ENCODE measurements at regions not wholly inside any gene's neighbourhood (a gene's known extent, or its start where the extent isn't known, plus 50 kb on each side); places are given as distances from the start of the nearest gene placed in this dataset.

DNA sequence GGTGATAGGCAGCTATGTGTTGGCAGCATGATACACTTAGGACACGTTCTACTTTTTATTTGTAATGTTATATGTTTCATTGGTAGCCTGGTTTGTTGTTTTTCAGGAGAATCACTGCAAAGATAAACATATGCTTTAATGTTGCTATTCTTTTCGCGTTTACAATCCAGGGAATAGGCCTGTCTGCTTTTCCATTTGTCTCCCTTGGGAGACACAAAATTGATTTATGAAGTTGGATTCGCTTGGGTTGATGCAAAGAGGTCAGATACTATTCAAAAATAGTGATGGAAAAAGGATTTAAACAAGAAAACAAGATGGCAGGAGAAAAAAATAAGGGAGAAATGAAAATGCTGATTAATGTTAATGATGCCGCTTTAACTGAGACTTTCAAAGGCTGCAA is 179.5 kb upstream of the SOX4 start:
- no peak for DNase-seq
- ChIA-PET POLR2A (no interaction called here), CTCF (interaction anchor here (2.1 kb wide), 1 partner anchor 15 kb away, joined by 6 read pairs; no protein-coding TSS in a partner anchor)
- 85% methylated on average over 3 of the region's 5 CpGs for WGBS (ENCODE audit: insufficient coverage)
- no peak overlapping the region for H3K4me3 ChIP-seq (ENCODE audit: control insufficient read depth in 1 of 7, extremely low read depth in 1 of 7, insufficient read depth in 4 of 7, low read depth in 2 of 7, low read length in 6 of 7)
- no peak overlapping the region for H3K27ac ChIP-seq (ENCODE audit: insufficient read depth in 1 of 2, low read depth in 1 of 2, low read length in 2 of 2, poor library complexity in 1 of 2, severe bottlenecking in 2 of 2)
- no peaks in the 10 kb centered on the region for H3K36me3 ChIP-seq (ENCODE audit: control insufficient read depth in 4 of 4, insufficient read depth in 4 of 4, low read length in 3 of 4)
- H3K9me3 ChIP-seq (ENCODE audit: control extremely low read depth in 1 of 5, control insufficient read depth in 4 of 5, insufficient read depth in 2 of 5, low read depth in 1 of 5, low read length in 4 of 5): peaks cover 0 to 3% (median 0%) of the 10 kb centered on the region in 5 experiments
- H3K4me1 ChIP-seq (ENCODE audit: control extremely low read depth in 1 of 4, control insufficient read depth in 4 of 4, insufficient read depth in 4 of 4, low read length in 3 of 4): no peaks in the 10 kb centered on the region
- H3K27me3 ChIP-seq (replicated peaks in 2 of 5; ENCODE audit: control insufficient read depth in 4 of 5, insufficient read depth in 5 of 5, low read length in 4 of 5): no peaks in the 10 kb centered on the region

DNA sequence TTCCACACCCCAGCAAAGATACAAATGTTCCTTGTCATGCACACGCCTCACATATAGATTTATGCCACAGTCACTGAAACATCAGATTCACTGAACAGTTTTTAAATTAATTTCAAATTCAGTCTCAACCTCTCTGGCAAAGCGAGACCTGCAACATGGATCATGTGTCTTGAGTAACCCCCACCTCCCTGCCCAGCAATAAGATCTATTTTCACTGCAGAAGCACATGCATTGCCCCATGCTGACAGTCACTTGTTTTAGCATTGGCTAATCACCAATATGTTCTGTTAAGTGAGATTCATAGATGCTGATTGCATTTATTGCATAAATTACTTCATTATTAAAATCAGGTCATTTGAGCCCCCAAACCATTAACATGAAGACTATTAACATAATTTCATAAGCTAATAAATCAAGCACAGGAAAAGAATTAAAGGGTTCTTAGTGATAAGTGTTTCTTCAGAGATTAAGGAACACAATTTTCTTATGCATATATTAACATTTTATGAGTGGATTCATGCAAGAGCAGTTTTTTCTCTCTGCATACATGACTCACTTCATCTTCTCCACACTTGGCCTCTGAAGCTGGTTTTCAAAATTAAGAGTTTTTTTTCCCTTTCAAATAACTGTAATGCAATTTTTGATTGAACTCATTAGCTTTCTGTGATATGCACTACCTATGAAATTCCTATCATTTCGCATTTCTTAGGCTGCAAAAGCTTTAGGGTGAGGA is 173.2 kb upstream of the SOX4 start:
- H3K36me3 ChIP-seq (ENCODE audit: control insufficient read depth in 4 of 4, insufficient read depth in 4 of 4, low read length in 3 of 4): no peaks in the 10 kb centered on the region
- H3K9me3 ChIP-seq (ENCODE audit: control extremely low read depth in 1 of 5, control insufficient read depth in 4 of 5, insufficient read depth in 2 of 5, low read depth in 1 of 5, low read length in 4 of 5): no peaks in the 10 kb centered on the region
- H3K4me1 ChIP-seq (ENCODE audit: control extremely low read depth in 1 of 4, control insufficient read depth in 4 of 4, insufficient read depth in 4 of 4, low read length in 3 of 4): no peaks in the 10 kb centered on the region
- no peaks in the 10 kb centered on the region for H3K27me3 ChIP-seq (replicated peaks in 2 of 5; ENCODE audit: control insufficient read depth in 4 of 5, insufficient read depth in 5 of 5, low read length in 4 of 5)
- CTCF ChIA-PET: no interaction called here
- H3K4me3 ChIP-seq (ENCODE audit: control insufficient read depth in 1 of 7, extremely low read depth in 1 of 7, insufficient read depth in 4 of 7, low read depth in 2 of 7, low read length in 6 of 7): no peak overlapping the region
- WGBS (ENCODE audit: insufficient coverage): 86% methylated on average over 2 of the region's 3 CpGs
- DNase-seq: no peak
- no peak overlapping the region for H3K27ac ChIP-seq (ENCODE audit: insufficient read depth in 1 of 2, low read depth in 1 of 2, low read length in 2 of 2, poor library complexity in 1 of 2, severe bottlenecking in 2 of 2)
- POLR2A ChIA-PET: no interaction called here

DNA sequence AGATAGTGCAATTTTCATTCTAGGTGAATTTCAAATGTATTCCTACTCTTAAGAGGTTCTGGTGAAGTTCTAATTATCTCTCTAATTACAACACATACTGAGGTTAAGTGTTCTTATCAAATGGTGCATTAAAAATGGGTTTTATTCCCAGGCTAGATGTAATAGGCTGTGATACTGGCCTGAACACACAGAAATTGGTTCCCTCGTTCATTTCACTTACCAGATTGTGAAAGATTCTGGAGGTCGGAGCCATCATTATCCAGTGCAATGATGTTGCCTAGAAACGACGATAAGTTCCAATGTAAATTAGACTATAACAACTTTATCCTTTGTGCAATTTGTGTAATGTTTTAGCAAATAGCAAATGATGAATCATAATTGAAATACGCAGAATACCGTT is 172.6 kb upstream of the SOX4 start:
- Histone ChIP-seq H3K9me3 (ENCODE audit: control extremely low read depth in 1 of 5, control insufficient read depth in 4 of 5, insufficient read depth in 2 of 5, low read depth in 1 of 5, low read length in 4 of 5) (no peaks in the 10 kb centered on the region), H3K4me3 (ENCODE audit: control insufficient read depth in 1 of 7, extremely low read depth in 1 of 7, insufficient read depth in 4 of 7, low read depth in 2 of 7, low read length in 6 of 7) (no peak overlapping the region), H3K4me1 (ENCODE audit: control extremely low read depth in 1 of 4, control insufficient read depth in 4 of 4, insufficient read depth in 4 of 4, low read length in 3 of 4) (no peaks in the 10 kb centered on the region), H3K27me3 (replicated peaks in 2 of 5; ENCODE audit: control insufficient read depth in 4 of 5, insufficient read depth in 5 of 5, low read length in 4 of 5) (no peaks in the 10 kb centered on the region), H3K27ac (ENCODE audit: insufficient read depth in 1 of 2, low read depth in 1 of 2, low read length in 2 of 2, poor library complexity in 1 of 2, severe bottlenecking in 2 of 2) (no peak overlapping the region), H3K36me3 (ENCODE audit: control insufficient read depth in 4 of 4, insufficient read depth in 4 of 4, low read length in 3 of 4) (no peaks in the 10 kb centered on the region)
- ChIA-PET CTCF (no interaction called here), POLR2A (no interaction called here)
- WGBS (ENCODE audit: insufficient coverage): 92% methylated on average over 5 of the region's 6 CpGs
- no peak for DNase-seq

DNA sequence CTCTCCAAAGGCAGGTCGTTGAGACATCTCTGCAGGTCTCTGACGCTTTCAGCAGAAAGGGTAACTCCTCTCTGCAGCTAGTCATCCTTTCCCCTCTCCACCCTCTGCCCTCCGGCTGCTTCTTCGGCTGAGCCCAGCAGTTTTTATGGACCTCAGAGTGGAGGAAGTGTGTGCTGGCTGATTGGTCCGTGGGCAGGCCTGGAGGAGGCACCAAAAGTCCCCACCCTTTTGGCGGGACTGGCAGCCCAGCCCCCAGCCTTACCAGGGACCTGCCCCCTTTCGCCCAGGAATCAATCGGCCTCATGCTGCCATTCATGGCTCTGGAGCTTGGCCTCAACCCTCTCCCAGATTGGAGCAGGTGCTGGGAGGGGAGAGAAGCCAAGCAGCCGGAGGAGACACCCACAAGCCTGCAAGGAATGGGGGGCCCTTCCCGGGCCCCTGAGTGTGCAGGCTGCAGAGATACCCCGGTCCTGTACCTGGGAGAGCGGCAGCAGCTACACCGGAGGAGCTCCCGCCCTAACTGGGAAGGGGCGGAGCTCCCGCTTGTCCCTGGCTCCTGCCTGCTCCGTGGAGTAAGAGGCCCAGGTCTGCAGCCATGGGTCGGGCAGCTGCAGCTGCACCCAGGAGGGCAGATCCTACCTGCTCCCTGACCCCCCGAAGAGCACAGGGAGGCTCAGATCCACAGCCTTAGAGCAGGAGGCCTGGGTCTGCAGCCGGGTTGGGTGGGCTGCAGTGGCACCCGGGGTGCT is 170.3 kb upstream of the SOX4 start:
- DNase-seq: no peak
- Histone ChIP-seq H3K36me3 (ENCODE audit: control insufficient read depth in 4 of 4, insufficient read depth in 4 of 4, low read length in 3 of 4) (no peaks in the 10 kb centered on the region), H3K27ac (ENCODE audit: insufficient read depth in 1 of 2, low read depth in 1 of 2, low read length in 2 of 2, poor library complexity in 1 of 2, severe bottlenecking in 2 of 2) (no peak overlapping the region), H3K27me3 (replicated peaks in 2 of 5; ENCODE audit: control insufficient read depth in 4 of 5, insufficient read depth in 5 of 5, low read length in 4 of 5) (no peaks in the 10 kb centered on the region), H3K9me3 (ENCODE audit: control extremely low read depth in 1 of 5, control insufficient read depth in 4 of 5, insufficient read depth in 2 of 5, low read depth in 1 of 5, low read length in 4 of 5) (peaks cover 0 to 4% (median 2%) of the 10 kb centered on the region in 5 experiments), H3K4me1 (ENCODE audit: control extremely low read depth in 1 of 4, control insufficient read depth in 4 of 4, insufficient read depth in 4 of 4, low read length in 3 of 4) (no peaks in the 10 kb centered on the region), H3K4me3 (ENCODE audit: control insufficient read depth in 1 of 7, extremely low read depth in 1 of 7, insufficient read depth in 4 of 7, low read depth in 2 of 7, low read length in 6 of 7) (no peak overlapping the region)
- CTCF ChIA-PET: no interaction called here
- POLR2A ChIA-PET: no interaction called here
- 95% methylated on average over 19 of the region's 21 CpGs for WGBS (ENCODE audit: insufficient coverage)

GRCh38 chr6:21426841-21427490 is 166.6 kb upstream of the SOX4 start:
- H3K27ac ChIP-seq (ENCODE audit: insufficient read depth in 1 of 2, low read depth in 1 of 2, low read length in 2 of 2, poor library complexity in 1 of 2, severe bottlenecking in 2 of 2): no peak overlapping the region
- no peaks in the 10 kb centered on the region for H3K27me3 ChIP-seq (replicated peaks in 2 of 5; ENCODE audit: control insufficient read depth in 4 of 5, insufficient read depth in 5 of 5, low read length in 4 of 5)
- H3K4me3 ChIP-seq (ENCODE audit: control insufficient read depth in 1 of 7, extremely low read depth in 1 of 7, insufficient read depth in 4 of 7, low read depth in 2 of 7, low read length in 6 of 7): no peak overlapping the region
- WGBS (ENCODE audit: insufficient coverage): 97% methylated on average over 7 of the region's 8 CpGs
- no peaks in the 10 kb centered on the region for H3K36me3 ChIP-seq (ENCODE audit: control insufficient read depth in 4 of 4, insufficient read depth in 4 of 4, low read length in 3 of 4)
- ChIA-PET POLR2A (no interaction called here), CTCF (interaction anchor here (0.6 kb wide), 1 partner anchor 61 kb away, joined by 3 read pairs; no protein-coding TSS in a partner anchor)
- no peak for DNase-seq
- H3K4me1 ChIP-seq (ENCODE audit: control extremely low read depth in 1 of 4, control insufficient read depth in 4 of 4, insufficient read depth in 4 of 4, low read length in 3 of 4): no peaks in the 10 kb centered on the region
- H3K9me3 ChIP-seq (ENCODE audit: control extremely low read depth in 1 of 5, control insufficient read depth in 4 of 5, insufficient read depth in 2 of 5, low read depth in 1 of 5, low read length in 4 of 5): peaks cover 0 to 4% (median 2%) of the 10 kb centered on the region in 5 experiments

- H3K27ac ChIP-seq (ENCODE audit: insufficient read depth in 1 of 2, low read depth in 1 of 2, low read length in 2 of 2, poor library complexity in 1 of 2, severe bottlenecking in 2 of 2): no peak overlapping the region
- no peaks in the 10 kb centered on the region for H3K4me1 ChIP-seq (ENCODE audit: control extremely low read depth in 1 of 4, control insufficient read depth in 4 of 4, insufficient read depth in 4 of 4, low read length in 3 of 4)
- no peaks in the 10 kb centered on the region for H3K36me3 ChIP-seq (ENCODE audit: control insufficient read depth in 4 of 4, insufficient read depth in 4 of 4, low read length in 3 of 4)
- whole genome bisulfite sequencing (ENCODE audit: insufficient coverage): 67% methylated on average over 1 of the region's 2 CpGs
- ChIA-PET CTCF (interaction anchor here (1.3 kb wide), 1 partner anchor 16 kb away, joined by 6 read pairs; no protein-coding TSS in a partner anchor), POLR2A (no interaction called here)
- DNase-seq: peak; percentile 34 to 78 (median 59)
- H3K4me3 ChIP-seq (ENCODE audit: control insufficient read depth in 1 of 7, extremely low read depth in 1 of 7, insufficient read depth in 4 of 7, low read depth in 2 of 7, low read length in 6 of 7): no peak overlapping the region
- peaks cover 0 to 4% (median 2%) of the 10 kb centered on the region in 5 experiments for H3K9me3 ChIP-seq (ENCODE audit: control extremely low read depth in 1 of 5, control insufficient read depth in 4 of 5, insufficient read depth in 2 of 5, low read depth in 1 of 5, low read length in 4 of 5)
- H3K27me3 ChIP-seq (replicated peaks in 2 of 5; ENCODE audit: control insufficient read depth in 4 of 5, insufficient read depth in 5 of 5, low read length in 4 of 5): no peaks in the 10 kb centered on the region
Observed at GRCh38 chr6:21429291-21429690, 164.3 kb upstream of the SOX4 start.

DNA sequence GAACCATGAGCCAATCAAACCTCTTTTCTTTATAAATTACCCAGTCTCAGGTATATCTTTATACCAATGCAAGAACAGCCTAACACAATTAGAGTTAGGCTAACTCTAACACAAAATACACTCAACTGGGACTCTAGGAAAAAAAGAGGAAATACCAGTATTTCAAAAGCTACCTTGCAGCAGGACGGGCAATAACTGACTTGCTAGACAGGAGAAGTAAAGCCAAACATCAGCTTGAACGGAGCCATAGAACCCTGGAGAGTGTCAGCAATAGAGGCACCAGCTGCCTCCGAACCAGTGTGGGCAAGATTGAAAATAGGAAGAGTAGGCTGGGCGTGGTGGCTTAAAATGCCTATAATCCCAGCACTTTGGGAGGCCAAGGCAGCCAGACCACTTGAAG is 162.0 kb upstream of the SOX4 start:
- CTCF ChIA-PET: interaction anchor here (0.6 to 0.7 kb wide), 2 partner anchors 41 to 1007 kb away, joined by 3 read pairs; no protein-coding TSS in a partner anchor
- Histone ChIP-seq H3K27ac (ENCODE audit: insufficient read depth in 1 of 2, low read depth in 1 of 2, low read length in 2 of 2, poor library complexity in 1 of 2, severe bottlenecking in 2 of 2) (no peak overlapping the region), H3K4me1 (ENCODE audit: control extremely low read depth in 1 of 4, control insufficient read depth in 4 of 4, insufficient read depth in 4 of 4, low read length in 3 of 4) (no peaks in the 10 kb centered on the region), H3K27me3 (replicated peaks in 2 of 5; ENCODE audit: control insufficient read depth in 4 of 5, insufficient read depth in 5 of 5, low read length in 4 of 5) (no peaks in the 10 kb centered on the region), H3K4me3 (ENCODE audit: control insufficient read depth in 1 of 7, extremely low read depth in 1 of 7, insufficient read depth in 4 of 7, low read depth in 2 of 7, low read length in 6 of 7) (no peak overlapping the region), H3K9me3 (ENCODE audit: control extremely low read depth in 1 of 5, control insufficient read depth in 4 of 5, insufficient read depth in 2 of 5, low read depth in 1 of 5, low read length in 4 of 5) (peaks cover 0 to 4% (median 0%) of the 10 kb centered on the region in 5 experiments), H3K36me3 (ENCODE audit: control insufficient read depth in 4 of 4, insufficient read depth in 4 of 4, low read length in 3 of 4) (no peaks in the 10 kb centered on the region)
- POLR2A ChIA-PET: no interaction called here
- WGBS (ENCODE audit: insufficient coverage): 78% methylated on average over 4 of the region's 4 CpGs
- no peak for DNase-seq
